GM12892 (cell line): ENCODE measurements at regions not wholly inside any gene's neighbourhood (a gene's known extent, or its start where the extent isn't known, plus 50 kb on each side); places are given as distances from the start of the nearest gene placed in this dataset.

ENCODE experiments used
- DNase-seq: peaks from one replicate; pipeline ENCODE4 v3.0.0; 2011; ENCODE audit not compliant: insufficient read length
- FAIRE-seq: peaks from 2 replicates; lab custom pipeline; 2011; peaks lifted over from hg19 to GRCh38; lab: Jason Lieb, UNC
- POLR2A ChIP-seq: IDR thresholded peaks from 2 replicates; pipeline ENCODE4 v1.6.1; 2011; ENCODE audit warnings: low read depth, low read length, control low read depth
- POLR2AphosphoS5 ChIP-seq: IDR thresholded peaks from 2 replicates; pipeline ENCODE4 v1.6.1; 2011; ENCODE audit warnings: low read depth, low read length, control low read depth
- TAF1 ChIP-seq: IDR thresholded peaks from 2 replicates; pipeline ENCODE4 v1.6.1; 2011; ENCODE audit warnings: low read depth, mild to moderate bottlenecking, control low read depth, low read length, borderline replicate concordance

GRCh38 chr5:147037515-147038205 is 159.1 kb upstream of the PPP2R2B start:
- FAIRE-seq (no peak), DNase-seq (no peak)
- TF ChIP-seq POLR2A (no peak), POLR2AphosphoS5 (no peak), TAF1 (no peak)

GRCh38 chr5:147040856-147041255 is 162.3 kb upstream of the PPP2R2B start:
- no peak for DNase-seq
- FAIRE-seq = no peak
- TF ChIP-seq POLR2AphosphoS5 (no peak), POLR2A (no peak), TAF1 (no peak)

- no peak for TF ChIP-seq POLR2A
- no peak for TF ChIP-seq POLR2AphosphoS5
- TF ChIP-seq TAF1 = no peak
- DNase-seq (no peak), FAIRE-seq (no peak)
These were observed 166.2 kb upstream of the PPP2R2B start for GRCh38 chr5:147044572-147045273.

- no peak for FAIRE-seq
- no peak for DNase-seq
- TF ChIP-seq POLR2A = no peak
- TF ChIP-seq POLR2AphosphoS5 = no peak
- no peak for TF ChIP-seq TAF1
These were observed 166.7 kb upstream of the PPP2R2B start for GRCh38 chr5:147045290-147045689.

GRCh38 chr5:147046281-147046680 is 167.7 kb upstream of the PPP2R2B start:
- no peak for DNase-seq
- FAIRE-seq = no peak
- TF ChIP-seq TAF1 (no peak), POLR2A (no peak), POLR2AphosphoS5 (no peak)

- FAIRE-seq = no peak
- TF ChIP-seq TAF1 (no peak), POLR2AphosphoS5 (no peak), POLR2A (no peak)
- DNase-seq = no peak
These were observed 168.3 kb upstream of the PPP2R2B start for GRCh38 chr5:147046894-147047293.

GRCh38 chr5:147049764-147050163 is 171.2 kb upstream of the PPP2R2B start:
- FAIRE-seq (no peak), DNase-seq (no peak)
- no peak for TF ChIP-seq POLR2AphosphoS5
- no peak for TF ChIP-seq TAF1
- no peak for TF ChIP-seq POLR2A

GRCh38 chr5:147050172-147050571 is 171.6 kb upstream of the PPP2R2B start:
- TF ChIP-seq TAF1 (no peak), POLR2A (no peak), POLR2AphosphoS5 (no peak)
- DNase-seq = no peak
- no peak for FAIRE-seq

GRCh38 chr5:147051193-147051592 is 172.6 kb upstream of the PPP2R2B start:
- DNase-seq = no peak
- FAIRE-seq = no peak
- TF ChIP-seq POLR2A = no peak
- no peak for TF ChIP-seq TAF1
- TF ChIP-seq POLR2AphosphoS5 = no peak

- no peak for FAIRE-seq
- no peak for TF ChIP-seq POLR2A
- no peak for DNase-seq
These were observed 174.0 kb upstream of the PPP2R2B start for GRCh38 chr5:147052519-147052918.

GRCh38 chr5:147055089-147055826 is 176.7 kb upstream of the PPP2R2B start:
- FAIRE-seq = no peak
- TF ChIP-seq POLR2A (no peak), POLR2AphosphoS5 (no peak), TAF1 (no peak)
- DNase-seq = no peak
